Heart right ventricle (tissue), 16 donors: ENCODE measurements at regions not wholly inside any gene's neighbourhood (a gene's known extent, or its start where the extent isn't known, plus 50 kb on each side); places are given as distances from the start of the nearest gene placed in this dataset.

Source experiments
- ATAC-seq, 8 donors: fragments of 200-7000 bp; cut with Tn5 transposase; one replicate each; pipeline ENCODE4 v1.9.1; 2020; ENCODE audit warnings: mild to moderate bottlenecking in 8 of 8, moderate library complexity in 8 of 8, moderate number of reproducible peaks in 1 of 8
- DNase-seq, 2 donors: peaks; one replicate each; pipeline ENCODE4 v3.0.0-alpha.2; 2020
- H3K27ac ChIP-seq, 10 donors: fragments of 200-600 bp; sonication (generic) in 2 of 10; one replicate each; pipeline versions ENCODE4 v1.5.0 to v1.8.0; 2020 to 2022; ENCODE audit warnings: mild to moderate bottlenecking in 3 of 10
- H3K27me3 ChIP-seq, 7 donors: fragments of 200-600 bp; one replicate each; pipeline ENCODE4 v1.8.0; 2021 to 2022; ENCODE audit warnings: mild to moderate bottlenecking in 2 of 7
- H3K36me3 ChIP-seq, 9 donors: fragments of 200-600 bp; sonication (generic) in 1 of 9; one replicate each; pipeline versions ENCODE4 v1.5.0 to v1.8.0; 2020 to 2022; ENCODE audit warnings: mild to moderate bottlenecking in 2 of 9
- H3K4me1 ChIP-seq, 9 donors: fragments of 200-600 bp; sonication (generic) in 1 of 9; one replicate each; pipeline versions ENCODE4 v1.5.0 to v1.8.0; 2020 to 2022; ENCODE audit warnings: mild to moderate bottlenecking in 4 of 9
- H3K4me3 ChIP-seq, 10 donors: fragments of 200-600 bp; sonication (generic) in 2 of 10; one replicate each; pipeline versions ENCODE4 v1.5.0 to v1.8.0; 2020 to 2022; ENCODE audit warnings: mild to moderate bottlenecking in 7 of 10, moderate library complexity in 2 of 10
- H3K9me3 ChIP-seq, 11 donors: fragments of 200-600 bp in 10 of 11; sonication (generic) in 2 of 11; one replicate each; pipeline versions ENCODE4 v1.5.0 to v1.8.0; 2013 to 2022; ENCODE audit warnings: mild to moderate bottlenecking in 2 of 11, control low read depth in 1 of 11, moderate library complexity in 1 of 11
- WGBS, 2 donors: extraction: QIAGEN DNeasy Blood & Tissue Kit; methylation state at CpG; one replicate each; pipeline ENCODE4 v1.1.7; 2013; ENCODE audit warnings: inconsistent platforms in 1 of 2; 5-methylcytosine and 5-hydroxymethylcytosine counted together
- intact Hi-C, 10 donors: fragments of 100-400 bp; cut with DNase I; formaldehyde crosslinking; loops; one replicate each; pipeline versions ENCODE4 v1.11.1 to v1.14.2; 2022
- TF ChIP-seq, protein P1 (sequence below), 9 donors: fragments of 200-600 bp; sonication (generic) in 2 of 9; IDR thresholded peaks; one replicate each; pipeline versions ENCODE4 v1.5.0 to v1.8.0; 2021 to 2022; ENCODE audit warnings: antibody characterized with exemption in 9 of 9, mild to moderate bottlenecking in 5 of 9, moderate library complexity in 1 of 9
- donor health status: Arrhythmogenic right ventricular cardiomyopathy.
- donor health status: ischemic (EF 13 %, LVEDD 7.1; RV severe dilation, severe dysfunction).
- donor health status: healthy with polysubstance abuse.
- donor health status: DM: no; HTN: yes; CAD: no.
- donor health status: DM: no; HTN: no; CAD: no.
- donor health status: ischemic (EF 25% LVEDD 6.9; RV normal size, moderate dysfunction).
- donor health status: ischemic (EF 25% LVEDD 5.7; RV mildly dilated, moderate dysfunction).
- donor health status: healthy.
- donor health status: DM: yes; HTN: yes; CAD: no.
- donor health status: Ischemic cardiomyopathy.
- donor health status: ischemic (EF 35%, LVEDD 5.7; RV mildly dilated, moderate dysfunction).
- donor health status: nonischemic (EF 11% LVEDD 7.7; RV severe dilation, severe dysfunction).
- donor health status: DM: yes; HTN: yes; CAD: no.
- donor health status: PGD.
- donor health status: ischemic (EF 29% LVEDD 5.4; RV normal size, mild dysfunction).
- donor health status: nonischemic (EF 23%, LVEDD 6.1; RV moderate dilation, normal function).

DNA sequence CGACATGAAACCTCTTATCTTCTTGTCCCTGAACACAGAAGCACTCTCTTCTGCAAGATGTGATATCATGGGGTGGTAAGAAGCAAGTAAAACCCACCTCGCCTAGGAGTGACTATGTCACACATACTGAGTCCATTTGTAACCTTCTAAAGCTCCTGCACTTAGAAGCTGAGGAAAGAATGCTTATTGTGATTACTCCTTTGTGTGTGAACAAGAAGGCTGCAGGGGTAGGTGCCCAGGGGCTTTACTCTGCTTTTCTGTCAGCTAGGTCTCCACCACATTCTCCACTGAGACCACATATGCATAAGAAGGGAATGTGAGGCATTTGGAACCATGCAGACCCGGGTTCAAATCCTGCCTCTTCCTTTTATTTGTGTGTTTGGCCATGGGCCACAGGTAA is 144.3 kb downstream of the DMRTA2 start:
- ATAC-seq (no peak), DNase-seq (no peak)
- intact Hi-C loops, result no loop called here
- no peaks in the 10 kb centered on the region for H3K9me3 ChIP-seq
- 28 to 34% methylated on average over 3 of the region's 3 CpGs for WGBS, 2 donors
- no peaks in the 10 kb centered on the region for H3K4me1 ChIP-seq
- peaks cover 0 to 40% (median 17%) of the 10 kb centered on the region in 7 donors for H3K27me3 ChIP-seq
- no peak overlapping the region for H3K4me3 ChIP-seq
- H3K36me3 ChIP-seq, result no peaks in the 10 kb centered on the region
- H3K27ac ChIP-seq, result no peak overlapping the region
- TF ChIP-seq, protein P1, sequence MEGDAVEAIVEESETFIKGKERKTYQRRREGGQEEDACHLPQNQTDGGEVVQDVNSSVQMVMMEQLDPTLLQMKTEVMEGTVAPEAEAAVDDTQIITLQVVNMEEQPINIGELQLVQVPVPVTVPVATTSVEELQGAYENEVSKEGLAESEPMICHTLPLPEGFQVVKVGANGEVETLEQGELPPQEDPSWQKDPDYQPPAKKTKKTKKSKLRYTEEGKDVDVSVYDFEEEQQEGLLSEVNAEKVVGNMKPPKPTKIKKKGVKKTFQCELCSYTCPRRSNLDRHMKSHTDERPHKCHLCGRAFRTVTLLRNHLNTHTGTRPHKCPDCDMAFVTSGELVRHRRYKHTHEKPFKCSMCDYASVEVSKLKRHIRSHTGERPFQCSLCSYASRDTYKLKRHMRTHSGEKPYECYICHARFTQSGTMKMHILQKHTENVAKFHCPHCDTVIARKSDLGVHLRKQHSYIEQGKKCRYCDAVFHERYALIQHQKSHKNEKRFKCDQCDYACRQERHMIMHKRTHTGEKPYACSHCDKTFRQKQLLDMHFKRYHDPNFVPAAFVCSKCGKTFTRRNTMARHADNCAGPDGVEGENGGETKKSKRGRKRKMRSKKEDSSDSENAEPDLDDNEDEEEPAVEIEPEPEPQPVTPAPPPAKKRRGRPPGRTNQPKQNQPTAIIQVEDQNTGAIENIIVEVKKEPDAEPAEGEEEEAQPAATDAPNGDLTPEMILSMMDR (IDR thresholded peaks at IDR 0.05), result no peak

DNA sequence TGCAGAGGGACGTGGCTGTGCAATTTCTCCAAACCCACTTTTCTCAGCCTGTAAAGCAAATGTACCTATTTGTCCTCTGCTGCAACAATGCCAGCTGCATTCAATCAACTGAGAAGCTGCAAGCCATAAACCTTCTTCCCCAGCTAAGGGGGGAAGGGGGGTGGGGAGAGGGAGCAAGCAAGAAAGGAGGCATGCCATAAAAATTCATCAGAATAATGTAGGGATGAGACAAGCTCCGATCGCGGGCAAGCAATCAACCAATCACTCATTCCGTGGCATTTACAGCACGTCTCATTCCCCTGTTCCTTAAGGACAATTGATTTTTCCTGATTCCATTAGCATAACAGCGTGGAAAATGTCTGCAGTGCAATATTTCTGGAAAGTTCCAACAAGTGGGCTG is 144.8 kb downstream of the DMRTA2 start:
- WGBS, 2 donors, result 68 to 72% methylated on average over 7 of the region's 7 CpGs
- DNase-seq (no peak), ATAC-seq (no peak)
- intact Hi-C loops, result no loop called here
- Histone ChIP-seq H3K4me1 (no peaks in the 10 kb centered on the region), H3K27ac (no peak overlapping the region), H3K4me3 (no peak overlapping the region), H3K27me3 (peaks cover 0 to 40% (median 17%) of the 10 kb centered on the region in 7 donors), H3K36me3 (no peaks in the 10 kb centered on the region), H3K9me3 (no peaks in the 10 kb centered on the region)
- TF ChIP-seq, protein P1 (IDR thresholded peaks at IDR 0.05), result no peak

DNA sequence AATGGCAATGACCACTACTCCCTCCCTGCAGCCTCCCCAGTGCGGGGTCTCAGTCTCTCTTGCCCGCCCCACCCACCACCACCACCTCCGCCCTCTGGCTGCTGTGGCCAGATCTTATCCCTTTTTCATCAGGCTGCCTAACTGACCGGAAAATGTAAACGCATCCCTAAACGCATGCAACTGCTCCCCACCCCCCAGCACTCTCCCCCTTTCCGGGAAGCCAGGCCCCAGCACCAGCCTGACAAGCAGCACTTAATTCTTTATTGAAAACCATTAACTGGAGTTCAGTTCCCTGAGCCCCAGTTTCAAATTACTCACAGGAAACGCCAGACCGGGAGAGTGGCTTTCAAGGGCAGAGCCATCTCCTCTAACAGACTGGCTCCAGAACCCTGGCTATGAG is 147.7 kb downstream of the DMRTA2 start:
- no peak for DNase-seq
- WGBS, 2 donors, result 7% methylated on average over 9 of the region's 9 CpGs
- Histone ChIP-seq H3K9me3 (no peaks in the 10 kb centered on the region), H3K36me3 (no peaks in the 10 kb centered on the region), H3K27me3 (peaks cover 0 to 34% (median 17%) of the 10 kb centered on the region in 7 donors), H3K27ac (no peak overlapping the region), H3K4me1 (no peaks in the 10 kb centered on the region), H3K4me3 (no peak overlapping the region)
- TF ChIP-seq, protein P1 (IDR thresholded peaks at IDR 0.05), result no peak
- no peak for ATAC-seq
- intact Hi-C loops, result no loop called here

DNA sequence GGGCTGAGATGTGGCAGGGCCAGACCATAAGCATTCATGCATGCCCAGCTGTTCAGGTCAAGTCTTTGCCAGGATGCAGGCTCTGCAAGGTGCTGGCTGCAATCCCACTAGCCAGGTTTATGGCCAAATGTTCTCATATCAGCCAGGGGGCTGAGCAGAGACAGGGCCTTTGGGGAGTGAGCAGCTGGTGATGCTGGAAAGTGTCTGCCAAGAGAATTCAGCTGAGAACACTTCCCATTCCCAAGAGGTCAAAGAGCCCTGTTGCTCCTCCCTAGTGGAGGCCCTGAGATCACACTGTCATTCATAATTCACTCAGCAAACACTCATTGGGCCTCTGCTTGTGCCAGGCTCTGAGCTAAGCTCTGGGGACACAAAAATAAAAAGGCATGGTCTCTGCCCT is 150.3 kb downstream of the DMRTA2 start:
- no peak for ATAC-seq

More for the DNA sequence above, 150.3 kb downstream of the DMRTA2 start:
- DNase-seq, result no peak
- H3K4me3 ChIP-seq, result no peak overlapping the region
- intact Hi-C loops, result no loop called here
- TF ChIP-seq, protein P1 (IDR thresholded peaks at IDR 0.05), result no peak
- no peak overlapping the region for H3K27ac ChIP-seq
- H3K4me1 ChIP-seq, result no peaks in the 10 kb centered on the region
- peaks cover 0 to 31% (median 13%) of the 10 kb centered on the region in 7 donors for H3K27me3 ChIP-seq
- no peaks in the 10 kb centered on the region for H3K36me3 ChIP-seq
- H3K9me3 ChIP-seq, result no peaks in the 10 kb centered on the region
